ENCODE measurements at regions not wholly inside any gene's neighbourhood (a gene's known extent, or its start where the extent isn't known, plus 50 kb on each side); places are given as distances from the start of the nearest gene placed in this dataset.

- intact Hi-C loops (cut with DNase I), result no loop called here
- H3K36me3 ChIP-seq, result no peaks in the 10 kb centered on the region
- H3K4me3 ChIP-seq, result no peak overlapping the region
- no peaks in the 10 kb centered on the region for H3K4me1 ChIP-seq
- H3K9me3 ChIP-seq, result no peaks in the 10 kb centered on the region
- 89 to 94% methylated on average over 4 of the region's 4 CpGs for WGBS, 2 donors
- no peak for DNase-seq
- no peak for TF ChIP-seq CTCF (IDR thresholded peaks at IDR 0.05)
- TF ChIP-seq POLR2A (IDR thresholded peaks at IDR 0.05), result no peak
- no peak for TF ChIP-seq POLR2AphosphoS5 (IDR thresholded peaks at IDR 0.05)
- no peak for TF ChIP-seq EP300 (IDR thresholded peaks at IDR 0.05)
- H3K27ac ChIP-seq, result no peak overlapping the region
- no peaks in the 10 kb centered on the region for H3K27me3 ChIP-seq
These were observed 895.1 kb upstream of the CELF4 start for GRCh38 chr18:38460657-38461056.

- 61 to 70% methylated on average over 14 of the region's 14 CpGs for WGBS, 2 donors
- Histone ChIP-seq H3K27me3 (no peaks in the 10 kb centered on the region), H3K27ac (no peak overlapping the region), H3K9me3 (no peaks in the 10 kb centered on the region), H3K4me1 (no peaks in the 10 kb centered on the region), H3K36me3 (no peaks in the 10 kb centered on the region), H3K4me3 (no peak overlapping the region)
- TF ChIP-seq EP300 (IDR thresholded peaks at IDR 0.05), result no peak
- no peak for TF ChIP-seq POLR2A (IDR thresholded peaks at IDR 0.05)
- no peak for TF ChIP-seq POLR2AphosphoS5 (IDR thresholded peaks at IDR 0.05)
- no peak for DNase-seq
- intact Hi-C loops (cut with DNase I), result no loop called here
These were observed 893.8 kb upstream of the CELF4 start for GRCh38 chr18:38459131-38459994.

GRCh38 chr18:38458698-38459097 lies 893.1 kb upstream of the CELF4 start:
- no peaks in the 10 kb centered on the region for H3K36me3 ChIP-seq
- WGBS, 2 donors, result 53 to 65% methylated on average over 3 of the region's 3 CpGs
- H3K27me3 ChIP-seq, result no peaks in the 10 kb centered on the region
- no peak overlapping the region for H3K27ac ChIP-seq
- H3K9me3 ChIP-seq, result no peaks in the 10 kb centered on the region
- no peak for DNase-seq
- no peak overlapping the region for H3K4me3 ChIP-seq
- TF ChIP-seq POLR2AphosphoS5 (IDR thresholded peaks at IDR 0.05) (no peak), EP300 (IDR thresholded peaks at IDR 0.05) (no peak), CTCF (IDR thresholded peaks at IDR 0.05) (no peak), POLR2A (IDR thresholded peaks at IDR 0.05) (no peak)
- no peaks in the 10 kb centered on the region for H3K4me1 ChIP-seq
- intact Hi-C loops (cut with DNase I), result no loop called here

- Histone ChIP-seq H3K9me3 (no peaks in the 10 kb centered on the region), H3K4me3 (no peak overlapping the region), H3K27me3 (no peaks in the 10 kb centered on the region), H3K36me3 (no peaks in the 10 kb centered on the region), H3K27ac (no peak overlapping the region), H3K4me1 (no peaks in the 10 kb centered on the region)
- TF ChIP-seq POLR2A (IDR thresholded peaks at IDR 0.05) (no peak), POLR2AphosphoS5 (IDR thresholded peaks at IDR 0.05) (no peak)
- no peak for DNase-seq
- intact Hi-C loops (cut with DNase I), result no loop called here
- WGBS, 2 donors, result 72 to 83% methylated on average over 5 of the region's 5 CpGs
These were observed 890.7 kb upstream of the CELF4 start for GRCh38 chr18:38456253-38456652.

GRCh38 chr18:38454764-38455469 lies 889.3 kb upstream of the CELF4 start:
- 93 to 94% methylated on average over 1 of the region's 1 CpG for WGBS, 2 donors
- Histone ChIP-seq H3K4me3 (no peak overlapping the region), H3K36me3 (no peaks in the 10 kb centered on the region), H3K27me3 (no peaks in the 10 kb centered on the region), H3K4me1 (no peaks in the 10 kb centered on the region), H3K9me3 (no peaks in the 10 kb centered on the region), H3K27ac (no peak overlapping the region)
- no peak for DNase-seq
- TF ChIP-seq POLR2AphosphoS5 (IDR thresholded peaks at IDR 0.05) (no peak), CTCF (IDR thresholded peaks at IDR 0.05) (no peak), EP300 (IDR thresholded peaks at IDR 0.05) (no peak), POLR2A (IDR thresholded peaks at IDR 0.05) (no peak)
- intact Hi-C loops (cut with DNase I), result no loop called here

Data from sigmoid colon (tissue), 6 donors.